ENCODE measurements at regions not wholly inside any gene's neighbourhood (a gene's known extent, or its start where the extent isn't known, plus 50 kb on each side); places are given as distances from the start of the nearest gene placed in this dataset.

DNA sequence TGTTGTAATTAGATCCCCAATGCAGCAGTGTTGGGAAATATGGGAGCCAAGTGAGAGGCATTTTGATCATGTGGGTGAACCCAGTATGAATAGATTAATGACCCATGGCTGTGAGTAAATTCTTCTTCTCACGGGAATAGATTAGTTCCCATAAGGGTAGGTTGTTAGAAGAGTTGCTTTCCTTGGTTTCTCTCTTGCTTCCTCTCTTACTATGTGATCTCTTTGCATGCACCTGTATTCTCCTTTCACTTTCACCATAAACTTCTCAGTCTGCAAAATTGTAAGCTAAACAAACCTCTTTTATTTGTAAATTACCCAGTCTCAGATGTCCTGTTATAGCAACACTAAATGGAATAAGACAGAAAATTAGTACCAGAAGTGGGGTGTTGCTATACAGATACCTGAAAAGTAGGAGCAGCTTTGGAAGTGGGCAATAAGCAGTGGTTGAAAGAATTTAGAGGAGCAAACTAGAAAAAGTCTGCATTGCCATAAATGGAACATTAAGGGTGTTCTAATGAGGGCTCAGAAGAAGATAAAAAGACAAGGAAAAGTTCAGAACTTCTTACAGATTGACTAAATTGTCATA, 1090.0 kb upstream of the ARRDC3 start:
- TF ChIP-seq, protein P1, sequence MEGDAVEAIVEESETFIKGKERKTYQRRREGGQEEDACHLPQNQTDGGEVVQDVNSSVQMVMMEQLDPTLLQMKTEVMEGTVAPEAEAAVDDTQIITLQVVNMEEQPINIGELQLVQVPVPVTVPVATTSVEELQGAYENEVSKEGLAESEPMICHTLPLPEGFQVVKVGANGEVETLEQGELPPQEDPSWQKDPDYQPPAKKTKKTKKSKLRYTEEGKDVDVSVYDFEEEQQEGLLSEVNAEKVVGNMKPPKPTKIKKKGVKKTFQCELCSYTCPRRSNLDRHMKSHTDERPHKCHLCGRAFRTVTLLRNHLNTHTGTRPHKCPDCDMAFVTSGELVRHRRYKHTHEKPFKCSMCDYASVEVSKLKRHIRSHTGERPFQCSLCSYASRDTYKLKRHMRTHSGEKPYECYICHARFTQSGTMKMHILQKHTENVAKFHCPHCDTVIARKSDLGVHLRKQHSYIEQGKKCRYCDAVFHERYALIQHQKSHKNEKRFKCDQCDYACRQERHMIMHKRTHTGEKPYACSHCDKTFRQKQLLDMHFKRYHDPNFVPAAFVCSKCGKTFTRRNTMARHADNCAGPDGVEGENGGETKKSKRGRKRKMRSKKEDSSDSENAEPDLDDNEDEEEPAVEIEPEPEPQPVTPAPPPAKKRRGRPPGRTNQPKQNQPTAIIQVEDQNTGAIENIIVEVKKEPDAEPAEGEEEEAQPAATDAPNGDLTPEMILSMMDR (conservative IDR thresholded peaks at IDR 0.05; ENCODE audit: low read length): no peak
- no peak for TF ChIP-seq EZH2phosphoT487 (IDR thresholded peaks at IDR 0.05; ENCODE audit: borderline replicate concordance, low read depth, low read length)

Data from OCI-LY7 (cell line).